Natural killer cell (primary cell): ENCODE measurements at regions not wholly inside any gene's neighbourhood (a gene's known extent, or its start where the extent isn't known, plus 50 kb on each side); places are given as distances from the start of the nearest gene placed in this dataset.

ENCODE experiments used
- ATAC-seq, 3 donors: fragments of 150-1000 bp in 2 of 3; fragments of 200-7000 bp in 1 of 3; cut with Tn5 transposase; 1 replicate in 1 of 3; 2 replicates in 2 of 3; pipeline ENCODE4 v1.10.0; 2021; ENCODE audit warnings: mild to moderate bottlenecking in 2 of 3, moderate library complexity in 2 of 3
- DNase-seq, 2 donors: peaks; one replicate each; pipeline versions ENCODE4 v3.0.0 to v3.0.0-alpha.2; 2013 to 2021; ENCODE audit warnings: mixed read lengths in 1 of 2
- H3K27ac ChIP-seq: one replicate; pipeline ENCODE4 v1.5.1; 2013; ENCODE audit warnings: mild to moderate bottlenecking, low read length
- H3K27me3 ChIP-seq: one replicate; pipeline ENCODE4 v1.6.1; 2013; ENCODE audit warnings: low read length; ENCODE audit not compliant: control insufficient read depth, insufficient read depth
- H3K36me3 ChIP-seq: one replicate; pipeline ENCODE4 v1.6.1; 2013; ENCODE audit warnings: low read length; ENCODE audit not compliant: control insufficient read depth, insufficient read depth
- H3K4me1 ChIP-seq: one replicate; pipeline ENCODE4 v1.6.1; 2013; ENCODE audit warnings: low read length; ENCODE audit not compliant: control insufficient read depth, insufficient read depth
- H3K4me3 ChIP-seq: one replicate; pipeline ENCODE4 v1.5.1; 2013; ENCODE audit warnings: low read length
- H3K9me3 ChIP-seq: one replicate; pipeline ENCODE4 v1.6.1; 2013; ENCODE audit warnings: low read length; ENCODE audit not compliant: control insufficient read depth, insufficient read depth
- H3K27ac Mint-ChIP-seq, 2 donors: one replicate each; pipeline ENCODE4 v1.8.0; 2022; ENCODE audit warnings: mild to moderate bottlenecking in 2 of 2, mixed read lengths in 2 of 2, moderate library complexity in 1 of 2
- H3K27me3 Mint-ChIP-seq, 2 donors: one replicate each; pipeline ENCODE4 v1.8.0; 2022; ENCODE audit warnings: low read depth in 2 of 2, mixed read lengths in 2 of 2
- H3K36me3 Mint-ChIP-seq: one replicate; pipeline ENCODE4 v1.8.0; 2022; ENCODE audit warnings: mixed read lengths
- H3K4me1 Mint-ChIP-seq, 2 donors: one replicate each; pipeline ENCODE4 v1.8.0; 2022; ENCODE audit warnings: mixed read lengths in 2 of 2
- H3K4me3 Mint-ChIP-seq: one replicate; pipeline ENCODE4 v1.8.0; 2022; ENCODE audit warnings: mild to moderate bottlenecking, moderate library complexity, mixed read lengths
- H3K9me3 Mint-ChIP-seq, 2 donors: one replicate each; pipeline ENCODE4 v1.8.0; 2022; ENCODE audit warnings: mixed read lengths in 2 of 2
- CTCF ChIP-seq: fragments of 200-600 bp; IDR thresholded peaks from one replicate; pipeline ENCODE4 v1.8.0; 2022; ENCODE audit warnings: antibody characterized with exemption
- WGBS: methylation state at CpG from one replicate; pipeline ENCODE4 v1.1.7; 2013; ENCODE audit warnings: missing lambda C conversion rate; ENCODE audit not compliant: insufficient coverage; 5-methylcytosine and 5-hydroxymethylcytosine counted together
- intact Hi-C: fragments of 100-400 bp; cut with micrococcal nuclease; formaldehyde crosslinking; loops from one replicate; pipeline ENCODE4 v1.14.2; 2022

- WGBS, result 100% methylated on average over 1 of the region's 1 CpG
- H3K9me3 ChIP-seq, result no peaks in the 10 kb centered on the region
- peaks cover 7 to 11% of the 10 kb centered on the region in 2 donors for H3K27me3 Mint-ChIP-seq
- no peak overlapping the region for H3K4me3 Mint-ChIP-seq
- H3K36me3 ChIP-seq, result no peaks in the 10 kb centered on the region
- no peaks in the 10 kb centered on the region for H3K9me3 Mint-ChIP-seq
- H3K27me3 ChIP-seq, result no peaks in the 10 kb centered on the region
- no peaks in the 10 kb centered on the region for H3K36me3 Mint-ChIP-seq
- H3K27ac Mint-ChIP-seq, result no peak overlapping the region
- no peak overlapping the region for H3K4me3 ChIP-seq
- intact Hi-C loops, result no loop called here
- ATAC-seq (no peak), DNase-seq (no peak)
- no peak for TF ChIP-seq CTCF
- H3K27ac ChIP-seq, result no peak overlapping the region
- no peaks in the 10 kb centered on the region for H3K4me1 ChIP-seq
- no peaks in the 10 kb centered on the region for H3K4me1 Mint-ChIP-seq
Observed at GRCh38 chr2:7879483-7879835, 802.4 kb upstream of the ID2 start.

GRCh38 chr2:7880126-7880525, 801.7 kb upstream of the ID2 start:
- H3K9me3 ChIP-seq, result no peaks in the 10 kb centered on the region
- WGBS, result 100% methylated on average over 2 of the region's 2 CpGs
- no peaks in the 10 kb centered on the region for H3K4me1 ChIP-seq
- Mint-ChIP-seq H3K4me3 (no peak overlapping the region), H3K9me3 (no peaks in the 10 kb centered on the region), H3K27ac (no peak overlapping the region), H3K27me3 (peaks cover 7 to 11% of the 10 kb centered on the region in 2 donors), H3K36me3 (no peaks in the 10 kb centered on the region), H3K4me1 (no peaks in the 10 kb centered on the region)
- no peak for ATAC-seq
- intact Hi-C loops, result no loop called here
- no peaks in the 10 kb centered on the region for H3K36me3 ChIP-seq
- no peak for DNase-seq
- no peak overlapping the region for H3K27ac ChIP-seq
- no peaks in the 10 kb centered on the region for H3K27me3 ChIP-seq
- TF ChIP-seq CTCF, result no peak
- no peak overlapping the region for H3K4me3 ChIP-seq

- no peaks in the 10 kb centered on the region for H3K4me1 ChIP-seq
- H3K4me1 Mint-ChIP-seq, result no peaks in the 10 kb centered on the region
Observed at GRCh38 chr2:7880566-7880965, 801.3 kb upstream of the ID2 start.

More at GRCh38 chr2:7880566-7880965, 801.3 kb upstream of the ID2 start:
- DNase-seq (no peak), ATAC-seq (no peak)
- H3K36me3 Mint-ChIP-seq, result no peaks in the 10 kb centered on the region
- peaks cover 7 to 11% of the 10 kb centered on the region in 2 donors for H3K27me3 Mint-ChIP-seq
- H3K9me3 ChIP-seq, result no peaks in the 10 kb centered on the region
- no peaks in the 10 kb centered on the region for H3K27me3 ChIP-seq
- no CpG with 5 or more reads among the region's 2 CpGs for WGBS
- intact Hi-C loops, result no loop called here
- H3K27ac ChIP-seq, result no peak overlapping the region
- no peak for TF ChIP-seq CTCF
- no peak overlapping the region for H3K4me3 ChIP-seq
- no peak overlapping the region for H3K4me3 Mint-ChIP-seq
- no peaks in the 10 kb centered on the region for H3K9me3 Mint-ChIP-seq
- no peaks in the 10 kb centered on the region for H3K36me3 ChIP-seq
- H3K27ac Mint-ChIP-seq, result no peak overlapping the region
